ENCODE measurements at regions not wholly inside any gene's neighbourhood (a gene's known extent, or its start where the extent isn't known, plus 50 kb on each side); places are given as distances from the start of the nearest gene placed in this dataset.
"Not testable (repeated sequence)": the region's sequence is repeated elsewhere in the genome, so short reads cannot be mapped to it uniquely, and the experiment has no call there.

DNA sequence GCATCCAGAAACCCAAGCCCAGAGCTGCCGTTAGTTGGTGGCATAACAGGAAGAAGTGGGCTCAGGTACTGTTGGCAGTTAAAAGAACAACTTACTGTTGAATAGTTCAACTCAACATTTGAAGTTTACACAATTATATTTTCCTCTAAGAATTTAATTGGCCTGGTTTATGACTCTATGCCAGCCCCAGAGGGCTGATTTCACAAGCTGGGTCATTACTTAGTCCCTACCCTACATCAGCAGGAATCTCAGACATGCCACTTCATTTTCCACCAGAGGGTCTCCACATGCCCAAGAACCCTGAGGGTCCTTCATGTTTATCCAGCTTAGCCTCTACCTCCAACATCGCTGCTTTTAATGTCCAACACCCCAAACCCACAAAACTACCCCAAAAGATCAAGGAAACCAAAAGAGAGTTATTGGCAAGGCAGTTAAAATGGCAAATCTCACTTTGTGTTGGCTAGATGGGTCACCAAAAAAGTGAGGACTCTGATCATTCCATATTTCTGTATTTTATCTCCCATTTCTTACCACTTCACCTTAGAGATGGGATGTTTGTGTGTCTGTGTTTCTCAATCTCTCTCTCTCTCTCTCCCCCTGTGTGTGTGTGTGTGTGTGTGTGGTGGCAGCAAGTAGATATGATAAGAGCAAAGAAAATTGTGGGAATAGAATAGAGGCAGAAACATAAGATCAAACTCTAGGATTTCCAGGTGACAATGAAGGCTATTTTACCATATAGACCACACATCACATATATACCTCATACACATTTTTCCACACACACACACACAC lies 112.5 kb upstream of the TBX18 start:
- DNase-seq (ENCODE audit: low read depth in 2 of 2): no peak

DNA sequence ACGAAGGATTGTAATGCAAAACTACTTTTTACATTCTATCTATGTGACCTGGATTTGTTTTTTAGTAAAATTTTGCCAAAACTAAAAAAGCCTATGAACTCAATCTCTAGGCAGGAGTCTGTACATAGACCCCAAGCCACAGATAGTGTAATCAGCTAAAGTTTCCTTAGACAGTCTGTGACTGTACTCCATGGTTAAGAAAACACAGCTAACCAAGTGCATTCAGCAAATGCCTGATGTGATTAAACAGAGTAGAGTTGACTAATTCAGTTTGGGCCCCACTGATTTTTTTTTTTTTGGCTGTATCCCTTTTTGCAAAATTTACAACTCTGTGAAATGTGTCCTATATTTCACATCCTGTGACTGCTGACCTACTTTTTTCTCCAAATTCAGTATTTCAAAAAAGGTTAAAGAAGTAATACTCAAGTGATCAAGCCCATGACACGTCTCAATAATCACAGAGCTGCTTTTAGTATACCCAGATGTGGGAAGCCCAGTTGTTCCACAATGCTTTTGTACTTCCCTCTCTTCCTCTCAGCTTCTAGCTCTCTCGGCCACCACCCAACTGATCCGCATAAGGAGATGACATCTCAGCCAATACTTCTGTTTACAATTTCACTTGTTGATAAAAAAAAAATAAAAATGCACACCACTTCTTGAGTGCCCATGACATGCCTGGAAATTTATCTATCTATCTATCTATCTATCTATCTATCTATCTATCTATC lies 108.8 kb upstream of the TBX18 start:
- DNase-seq (ENCODE audit: low read depth in 2 of 2): no peak

DNA sequence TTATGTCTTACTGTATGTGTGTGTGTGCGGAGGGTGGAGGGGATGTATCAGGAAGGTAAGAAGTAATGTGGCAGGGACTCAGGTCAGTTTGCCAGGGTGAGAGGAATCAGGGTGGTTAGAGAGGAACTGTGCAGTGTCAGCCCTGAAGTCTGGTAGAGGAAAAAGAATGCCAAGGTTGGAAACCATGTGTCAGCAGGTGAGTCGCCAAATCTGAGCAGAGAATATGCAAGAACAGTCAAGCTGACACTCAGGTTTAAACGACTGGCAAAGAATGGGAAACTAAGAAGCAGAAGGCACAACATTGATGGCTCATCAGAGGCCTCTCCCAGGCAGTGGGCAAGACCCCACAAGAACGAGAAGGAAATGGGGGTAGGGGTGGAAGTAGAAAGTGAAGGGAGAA lies 107.5 kb upstream of the TBX18 start:
- DNase-seq (ENCODE audit: low read depth in 2 of 2): no peak

DNA sequence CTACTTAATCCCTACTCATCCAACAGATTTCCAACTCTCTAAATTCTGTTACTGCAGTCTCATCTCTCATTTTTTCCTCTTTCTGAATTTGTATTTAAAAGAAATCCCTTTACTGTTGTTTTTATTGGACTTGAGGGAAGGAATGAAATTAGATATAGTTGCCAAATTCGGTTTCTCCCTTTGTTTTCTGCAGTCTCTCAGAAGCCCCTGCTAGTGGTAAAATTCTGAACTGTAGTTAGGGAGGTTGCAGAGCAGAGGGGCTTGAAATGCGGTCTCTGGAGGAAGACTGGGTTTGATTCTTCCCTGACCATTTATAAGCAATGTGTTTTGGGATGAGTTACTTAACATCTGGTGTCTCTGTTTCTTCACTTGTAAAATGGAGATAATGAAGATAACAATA lies 106.3 kb upstream of the TBX18 start:
- DNase-seq (ENCODE audit: low read depth in 2 of 2): no peak

DNA sequence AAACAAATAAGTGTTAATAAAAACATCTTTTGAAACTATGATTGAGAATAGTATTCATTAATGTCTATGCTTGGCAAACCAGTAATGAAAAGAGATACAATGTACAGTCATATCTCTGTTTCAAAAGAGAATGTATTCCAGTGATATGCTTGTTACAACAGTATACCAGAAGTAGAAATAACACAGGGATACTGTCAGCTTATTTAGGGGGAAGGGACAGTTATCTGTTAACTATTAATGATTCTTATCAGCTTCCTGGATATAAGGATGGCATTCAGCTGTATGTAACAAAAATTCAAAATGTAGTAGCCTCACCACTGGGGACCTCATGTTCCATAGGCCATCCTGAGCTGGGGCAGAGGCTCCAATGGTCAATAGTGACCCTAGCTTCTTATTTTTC lies 103.8 kb upstream of the TBX18 start:
- no peak for DNase-seq (ENCODE audit: low read depth in 2 of 2)

DNA sequence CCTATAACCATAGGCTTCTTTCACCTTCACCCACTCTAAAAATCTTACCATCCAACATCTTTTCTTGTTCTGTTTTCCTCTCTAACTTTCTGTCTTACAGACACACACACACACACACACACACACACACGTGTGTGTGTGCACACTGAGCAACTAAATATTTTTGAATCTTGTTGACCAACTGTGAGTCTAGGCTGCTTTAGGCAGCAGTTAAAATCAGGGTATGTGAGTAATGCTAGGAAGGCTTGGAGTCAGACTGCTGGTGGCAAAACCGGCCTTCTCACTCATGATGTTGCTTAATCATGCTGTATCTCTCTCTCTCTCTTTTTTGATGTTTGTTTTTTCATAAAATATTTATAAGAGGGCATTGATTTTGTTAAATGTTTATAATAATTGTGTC lies 103.1 kb upstream of the TBX18 start:
- no peak for DNase-seq (ENCODE audit: low read depth in 2 of 2)

DNA sequence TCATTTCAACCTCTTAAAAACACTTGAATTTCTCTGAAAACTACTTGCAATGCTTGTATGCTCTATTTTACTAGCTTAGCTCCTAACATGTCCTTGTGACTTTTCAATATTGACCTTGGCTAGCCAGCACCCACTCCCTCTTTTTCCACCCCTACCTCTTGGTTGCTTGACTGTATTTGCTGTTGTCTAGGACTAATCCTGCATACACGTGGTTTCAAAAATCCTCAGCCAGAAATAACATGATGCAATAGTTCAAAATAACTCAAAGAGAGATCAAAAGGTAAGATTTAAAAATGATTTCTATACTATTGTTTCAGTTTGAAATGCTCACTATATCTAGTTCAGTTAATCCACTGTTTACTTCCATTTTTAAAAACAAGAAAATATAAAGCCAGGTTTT lies 102.3 kb upstream of the TBX18 start:
- no peak for DNase-seq (ENCODE audit: low read depth in 2 of 2)

DNA sequence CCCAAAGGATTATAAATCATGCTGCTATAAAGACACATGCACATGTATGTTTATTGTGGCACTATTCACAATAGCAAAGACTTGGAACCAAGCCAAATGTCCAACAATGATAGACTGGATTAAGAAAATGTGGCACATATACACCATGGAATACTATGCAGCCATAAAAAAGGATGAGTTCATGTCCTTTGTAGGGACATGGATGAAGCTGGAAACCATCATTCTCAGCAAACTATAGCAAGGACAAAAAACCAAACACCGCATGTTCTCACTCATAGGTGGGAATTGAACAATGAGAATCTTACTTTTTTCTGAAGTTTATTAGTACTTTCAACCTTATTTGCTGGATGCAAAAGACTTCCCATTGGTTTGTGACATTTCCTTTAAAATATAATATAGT lies 101.0 kb upstream of the TBX18 start:
- not testable (repeated sequence) for DNase-seq (ENCODE audit: low read depth in 2 of 2)

DNA sequence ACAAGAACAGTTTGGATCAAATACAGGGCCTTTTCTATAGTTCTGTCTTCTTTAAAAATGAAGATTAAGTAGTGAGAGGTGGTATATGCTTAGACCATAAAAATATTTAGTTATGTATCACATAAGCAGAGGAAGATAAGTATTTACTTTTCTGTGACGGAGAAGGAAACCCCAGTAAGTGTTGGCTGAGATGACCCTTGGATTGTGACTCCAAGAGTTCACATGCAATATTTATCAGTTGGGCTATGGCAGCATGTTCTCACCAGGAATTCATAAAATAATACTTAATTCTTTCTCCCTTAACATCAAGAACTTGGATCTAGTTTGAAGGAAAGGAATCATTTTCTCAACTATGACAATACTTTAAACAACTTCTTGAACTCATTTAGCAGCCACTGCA lies 98.4 kb upstream of the TBX18 start:
- DNase-seq (ENCODE audit: low read depth in 2 of 2): no peak

DNA sequence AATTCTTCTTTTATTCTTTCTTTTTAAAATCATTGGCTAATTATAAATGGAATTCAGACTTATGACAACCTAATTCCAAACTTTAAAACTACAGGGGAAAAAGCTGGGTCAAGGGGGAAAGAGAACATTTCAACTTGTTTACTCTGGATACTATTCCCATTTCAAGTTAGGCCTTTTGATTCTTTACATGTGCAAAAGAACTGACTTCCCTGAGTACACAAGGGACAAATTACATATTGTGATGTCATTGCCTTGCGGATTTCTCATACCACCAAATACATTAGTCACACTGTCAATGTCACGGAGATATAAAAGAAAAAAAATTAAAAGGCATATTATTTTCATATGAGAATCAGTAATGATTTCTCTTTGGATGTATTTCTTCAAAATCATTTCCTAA lies 96.5 kb upstream of the TBX18 start:
- DNase-seq (ENCODE audit: low read depth in 2 of 2): no peak

DNA sequence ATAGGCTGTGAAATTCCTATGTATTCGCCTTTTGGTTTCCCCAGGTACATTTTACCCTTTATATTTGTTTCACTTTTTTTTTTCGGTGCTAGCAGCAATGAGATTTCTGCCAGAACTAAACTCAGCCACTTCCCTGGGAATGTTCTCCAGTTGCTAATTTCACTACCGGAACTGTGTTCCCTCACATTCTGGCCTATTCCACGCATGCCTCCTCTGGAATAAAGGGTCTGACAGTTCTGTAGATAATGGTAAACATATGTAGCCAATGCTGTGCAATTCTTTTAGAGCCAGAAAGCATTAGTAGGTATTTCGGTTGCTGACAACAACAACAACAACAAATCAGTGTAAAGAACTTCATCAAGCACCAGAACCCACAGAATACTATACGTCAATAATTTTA lies 96.1 kb upstream of the TBX18 start:
- DNase-seq (ENCODE audit: low read depth in 2 of 2): no peak

DNA sequence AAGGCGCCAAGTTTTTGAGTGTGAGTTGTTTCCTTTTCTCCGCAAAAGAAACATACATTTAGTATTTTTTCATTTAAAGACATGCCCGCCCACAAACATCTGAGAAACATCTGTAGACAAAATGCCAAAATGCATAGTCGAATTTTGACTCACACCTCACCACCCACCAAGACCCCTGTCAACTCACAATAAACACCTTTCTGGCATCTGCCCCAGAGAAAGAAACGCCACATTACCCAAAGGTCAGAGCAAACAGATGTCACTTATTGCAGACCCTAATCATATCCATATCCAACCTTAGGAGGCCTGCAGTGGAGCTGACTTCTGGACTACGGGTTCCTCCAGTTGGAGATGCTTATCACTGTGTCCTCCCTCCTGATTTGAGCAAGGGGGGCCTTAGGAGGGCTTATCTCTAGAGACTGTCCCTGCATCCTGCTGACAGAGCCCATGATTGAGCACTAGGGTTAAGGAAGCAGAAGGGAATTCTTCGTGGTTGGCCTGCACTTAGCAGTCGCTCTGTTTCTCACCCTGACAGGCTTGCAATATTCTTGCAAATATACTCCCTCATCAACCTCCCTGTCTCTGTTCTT lies 90.5 kb upstream of the TBX18 start:
- DNase-seq (ENCODE audit: low read depth in 2 of 2): no peak

DNA sequence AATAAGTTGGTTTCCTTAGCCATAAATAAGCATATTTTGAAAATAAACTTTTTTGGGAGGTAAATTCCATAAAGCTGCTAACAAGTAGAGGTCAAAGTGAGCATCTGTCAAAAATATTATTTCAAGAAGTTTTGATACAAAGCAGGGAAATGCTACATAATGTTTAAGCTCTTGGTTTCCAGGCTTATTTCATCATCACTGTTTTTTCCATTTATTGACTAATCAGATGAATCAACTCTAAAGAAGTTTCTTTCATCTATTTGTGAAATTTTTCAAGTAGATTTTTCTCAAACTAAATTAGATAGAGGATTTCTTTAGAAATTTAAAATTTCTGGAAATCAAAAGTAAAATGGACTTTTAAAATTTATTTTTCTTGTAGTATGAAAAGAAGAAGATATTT lies 89.5 kb upstream of the TBX18 start:
- DNase-seq (ENCODE audit: low read depth in 2 of 2): no peak

DNA sequence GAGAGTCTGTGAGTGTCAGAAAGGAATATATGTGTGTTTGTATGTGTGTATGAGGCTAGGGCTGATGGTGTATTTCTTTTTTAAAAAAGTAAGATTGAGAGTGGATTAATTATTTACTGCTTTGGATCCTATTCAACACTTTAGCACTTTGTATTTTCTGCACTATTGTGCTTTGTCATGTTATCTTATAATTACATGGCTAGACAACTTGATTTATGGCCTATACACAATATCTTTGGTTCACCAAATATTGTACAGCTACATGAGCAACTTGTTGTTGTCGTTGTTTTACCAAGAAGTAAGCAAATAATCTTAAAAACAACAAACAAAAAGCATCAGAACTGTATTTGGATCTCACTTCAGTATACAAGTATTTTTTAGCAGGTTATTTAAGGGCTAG lies 84.6 kb upstream of the TBX18 start:
- DNase-seq (ENCODE audit: low read depth in 2 of 2): no peak

DNA sequence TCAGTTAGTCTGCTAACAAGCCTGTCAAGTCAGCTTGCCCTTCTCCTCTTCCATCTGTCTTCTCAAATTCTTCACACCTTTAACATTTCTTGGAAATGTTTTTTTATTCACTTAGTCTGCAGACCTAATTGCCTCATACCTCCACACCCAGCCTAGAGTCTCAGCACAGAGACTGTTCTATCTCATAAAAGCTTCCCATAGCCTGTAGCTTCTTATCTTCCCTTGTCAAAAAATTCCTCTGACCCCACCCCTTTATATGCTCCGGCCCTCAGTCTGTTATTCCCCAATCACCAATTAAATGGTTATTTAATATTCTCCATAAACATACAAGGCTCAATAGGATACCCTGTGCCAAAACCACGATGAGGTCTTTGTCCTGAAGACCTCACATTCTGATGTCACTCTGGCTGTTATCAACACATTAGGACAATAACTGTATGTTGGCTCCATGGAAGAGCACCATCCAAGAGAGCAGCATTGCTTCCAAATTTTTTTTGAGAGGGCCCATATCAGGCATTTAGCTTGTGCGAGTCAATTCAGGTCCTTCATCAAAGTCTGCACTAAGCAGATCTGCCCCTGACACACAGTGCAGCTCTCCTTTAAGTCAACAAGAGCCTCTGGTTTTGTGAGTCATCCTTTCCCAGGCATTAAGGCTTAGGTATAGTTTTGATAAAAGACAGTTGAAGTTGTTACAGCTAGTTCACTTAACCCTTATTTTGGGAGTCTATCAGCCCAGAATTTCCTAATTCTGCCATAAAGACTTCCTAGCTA lies 83.2 kb upstream of the TBX18 start:
- no peak for DNase-seq (ENCODE audit: low read depth in 2 of 2)

DNA sequence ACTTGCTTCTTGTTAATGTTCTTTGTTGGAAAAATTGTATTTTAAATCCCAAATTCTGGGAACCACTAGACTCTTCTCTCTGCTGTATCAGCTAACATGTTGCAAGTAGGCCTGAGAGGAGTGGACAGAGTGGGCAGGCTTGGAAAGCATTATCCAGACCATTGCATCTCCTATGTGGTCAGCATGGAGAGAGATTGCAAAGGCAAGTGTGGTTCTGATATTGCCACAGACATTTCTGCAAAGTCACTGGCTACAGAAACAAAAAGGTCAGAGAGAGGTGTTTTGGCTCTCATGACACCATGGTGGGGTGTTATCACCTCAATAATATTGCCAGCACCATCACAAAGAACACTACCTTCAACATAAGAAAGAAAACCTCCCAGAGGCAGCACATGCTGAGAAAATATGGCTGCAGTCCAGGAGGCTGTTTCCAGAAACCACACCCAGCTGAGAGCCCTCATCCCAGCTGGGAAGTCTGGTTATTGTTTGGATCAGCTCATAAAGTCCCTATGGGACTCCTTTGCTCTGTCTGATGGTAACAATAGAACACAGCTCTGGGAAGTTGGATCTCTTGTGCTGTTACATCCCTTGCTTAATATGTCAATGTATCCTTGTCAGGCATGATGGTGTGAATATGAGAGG lies 78.2 kb upstream of the TBX18 start:
- no peak for DNase-seq (ENCODE audit: low read depth in 2 of 2)

DNA sequence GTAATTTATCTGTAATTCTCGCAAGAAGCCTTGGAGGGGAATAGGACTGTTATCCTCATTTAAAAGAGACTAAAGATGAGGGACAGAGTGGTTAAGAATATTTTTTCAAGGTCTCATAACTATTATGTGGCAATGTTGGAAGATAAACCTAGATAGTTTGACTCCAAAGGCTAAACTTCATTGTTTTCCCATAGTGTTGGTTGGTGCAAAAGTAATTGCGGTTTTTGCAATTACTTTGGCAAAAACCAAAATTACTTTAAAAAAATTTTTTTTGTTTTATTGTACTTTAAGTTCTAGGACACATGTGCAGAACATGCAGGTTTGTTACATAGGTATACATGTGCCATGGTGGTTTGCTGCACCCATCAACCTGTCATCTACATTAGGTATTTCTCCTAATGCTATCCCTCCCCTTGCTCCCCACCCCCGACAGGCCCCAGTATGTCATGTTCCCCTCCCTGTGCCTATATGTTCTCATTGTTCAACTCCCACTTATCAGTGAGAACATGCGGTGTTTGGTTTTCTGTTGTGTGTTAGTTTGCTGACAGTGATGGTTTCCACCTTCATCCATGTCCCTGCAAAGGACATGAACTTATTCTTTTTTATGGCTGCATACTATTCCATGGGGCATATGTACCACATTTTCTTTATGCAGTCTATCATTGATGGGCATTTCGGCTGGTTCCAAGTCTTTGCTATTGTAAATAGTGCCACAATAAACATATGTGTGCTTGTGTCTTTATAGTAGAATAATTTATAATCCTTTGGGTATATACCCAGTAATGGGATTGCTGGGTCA lies 72.9 kb upstream of the TBX18 start:
- DNase-seq (ENCODE audit: low read depth in 2 of 2): not testable (repeated sequence)

DNA sequence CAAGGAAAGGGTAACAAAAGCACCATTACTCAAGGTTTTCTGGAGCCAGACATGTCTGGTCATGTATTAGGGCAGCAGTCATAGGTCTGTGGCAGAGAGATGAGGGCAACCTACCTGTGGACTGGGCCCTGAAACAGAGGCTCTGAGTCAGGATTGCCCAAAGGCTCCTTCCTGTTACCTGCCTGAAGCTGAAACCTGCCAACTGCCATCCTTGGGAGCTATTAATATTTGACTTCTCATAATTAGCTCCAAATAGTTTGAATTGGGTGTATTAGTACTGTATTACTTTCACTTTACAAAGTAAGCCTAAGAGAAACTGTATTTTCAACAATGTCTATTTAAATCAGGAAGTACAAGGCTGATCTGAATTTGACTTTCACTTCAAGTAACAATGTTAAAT lies 72.0 kb upstream of the TBX18 start:
- no peak for DNase-seq (ENCODE audit: low read depth in 2 of 2)

DNA sequence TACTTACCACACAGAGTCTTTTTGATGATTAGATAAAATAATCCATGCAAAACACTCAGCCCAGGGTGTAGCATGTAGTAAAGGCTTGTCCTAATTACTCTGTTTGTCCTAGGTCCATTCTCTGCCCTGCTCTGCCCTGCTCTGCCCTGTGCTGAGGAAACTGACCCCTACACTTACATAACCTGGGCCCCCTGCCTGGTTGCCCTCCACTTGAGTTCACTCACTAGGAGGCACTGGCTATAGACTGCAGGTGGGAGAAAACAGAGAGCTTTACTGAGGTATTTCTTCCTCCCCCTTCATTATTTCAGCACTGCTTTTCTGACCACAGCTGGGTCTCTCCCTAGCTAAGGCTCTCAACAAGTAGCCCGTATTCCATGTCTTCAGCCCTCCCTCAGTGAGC lies 70.9 kb upstream of the TBX18 start:
- DNase-seq (ENCODE audit: low read depth in 2 of 2): no peak

DNA sequence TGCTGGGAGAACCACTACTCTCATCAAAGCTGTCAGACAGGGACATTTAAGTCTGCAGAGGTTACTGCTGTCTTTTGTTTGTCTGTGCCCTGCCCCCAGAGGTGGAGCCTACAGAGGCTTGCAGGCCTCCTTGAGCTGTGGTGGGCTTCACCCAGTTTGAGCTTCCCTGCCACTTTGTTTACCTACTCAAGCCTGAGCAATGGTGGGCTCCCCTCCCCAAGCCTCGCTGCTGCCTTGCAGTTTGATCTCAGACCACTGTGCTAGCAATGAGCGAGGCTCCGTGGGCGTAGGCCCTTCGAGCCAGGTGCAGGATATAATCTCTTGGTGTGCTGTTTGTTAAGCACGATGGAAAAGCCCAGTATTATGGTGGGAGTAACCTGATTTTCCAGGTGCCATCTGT lies 67.5 kb upstream of the TBX18 start:
- not testable (repeated sequence) for DNase-seq (ENCODE audit: low read depth in 2 of 2)

DNA sequence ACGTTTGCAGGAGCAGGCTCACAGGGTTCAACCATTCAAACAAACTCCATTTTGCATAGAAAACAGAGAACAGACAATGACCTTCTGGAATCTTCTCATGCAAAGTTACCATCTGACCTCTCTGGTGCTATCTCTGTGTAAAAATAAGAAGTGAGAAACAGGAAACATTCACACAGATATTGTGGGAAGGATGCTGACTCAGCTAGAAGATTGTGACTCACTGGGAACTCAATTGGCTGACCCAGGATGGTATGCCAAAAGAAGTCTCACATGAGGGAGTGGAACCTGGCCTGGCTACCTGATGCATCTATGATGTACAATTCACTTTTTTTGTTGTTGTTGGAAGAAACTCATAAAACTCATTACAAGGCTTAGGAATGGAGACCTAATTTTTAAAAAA lies 61.1 kb upstream of the TBX18 start:
- DNase-seq (ENCODE audit: low read depth in 2 of 2): no peak

Data from stimulated activated CD4-positive, alpha-beta T cell treated with anti-CD3 and anti-CD28 coated beads, Interleukin-1b, Interleukin-23, amount 100 ng/mL, for 4 hours (primary cell).